NB4 (cell line): ENCODE measurements at regions not wholly inside any gene's neighbourhood (a gene's known extent, or its start where the extent isn't known, plus 50 kb on each side); places are given as distances from the start of the nearest gene placed in this dataset.

Experiments
- DNase-seq: peaks from one replicate; pipeline ENCODE4 v3.0.0; 2010; ENCODE audit warnings: low read depth
- H3K4me3 ChIP-seq: one replicate; pipeline ENCODE4 v1.5.1; 2011; ENCODE audit warnings: mild to moderate bottlenecking, low read depth, low read length, moderate library complexity
- MYC ChIP-seq: IDR thresholded peaks from 2 replicates; pipeline ENCODE4 v1.6.1; 2011; ENCODE audit warnings: low read depth, low read length
- POLR2A ChIP-seq: IDR thresholded peaks from 2 replicates; pipeline ENCODE4 v1.6.1; 2011; ENCODE audit warnings: mild to moderate bottlenecking; ENCODE audit not compliant: insufficient read length; ENCODE audit errors: extremely low read depth
- TF ChIP-seq, protein P1 (sequence below): IDR thresholded peaks from 2 replicates; pipeline ENCODE4 v1.6.1; 2011; ENCODE audit warnings: low read depth, low read length
- TF ChIP-seq, protein P2 (sequence below): IDR thresholded peaks from one replicate; pipeline ENCODE4 v1.5.1; 2012; ENCODE audit warnings: low read depth, low read length

DNA sequence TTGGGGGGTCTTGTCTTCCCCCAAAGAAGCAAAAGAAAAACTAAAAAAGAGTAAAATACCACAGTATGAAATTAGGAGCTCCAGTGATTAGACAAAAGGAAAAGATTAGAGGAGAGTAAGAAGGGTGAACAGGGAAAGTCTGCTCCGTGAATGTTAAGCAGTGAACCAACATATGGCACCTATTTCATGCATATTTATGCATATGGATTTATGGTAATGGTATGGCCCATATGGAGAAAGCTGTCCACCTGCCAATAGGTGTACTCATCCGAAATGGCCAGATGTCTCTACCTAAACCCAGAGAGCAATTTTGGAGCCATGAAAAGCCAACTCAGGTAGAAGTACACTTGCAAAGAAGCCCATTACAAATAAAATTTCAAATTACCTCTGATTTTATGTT lies 404.0 kb upstream of the RAB6C start:
- TF ChIP-seq POLR2A (no peak), MYC (no peak)
- TF ChIP-seq, protein P1, sequence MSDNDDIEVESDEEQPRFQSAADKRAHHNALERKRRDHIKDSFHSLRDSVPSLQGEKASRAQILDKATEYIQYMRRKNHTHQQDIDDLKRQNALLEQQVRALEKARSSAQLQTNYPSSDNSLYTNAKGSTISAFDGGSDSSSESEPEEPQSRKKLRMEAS: no peak
- TF ChIP-seq, protein P2, sequence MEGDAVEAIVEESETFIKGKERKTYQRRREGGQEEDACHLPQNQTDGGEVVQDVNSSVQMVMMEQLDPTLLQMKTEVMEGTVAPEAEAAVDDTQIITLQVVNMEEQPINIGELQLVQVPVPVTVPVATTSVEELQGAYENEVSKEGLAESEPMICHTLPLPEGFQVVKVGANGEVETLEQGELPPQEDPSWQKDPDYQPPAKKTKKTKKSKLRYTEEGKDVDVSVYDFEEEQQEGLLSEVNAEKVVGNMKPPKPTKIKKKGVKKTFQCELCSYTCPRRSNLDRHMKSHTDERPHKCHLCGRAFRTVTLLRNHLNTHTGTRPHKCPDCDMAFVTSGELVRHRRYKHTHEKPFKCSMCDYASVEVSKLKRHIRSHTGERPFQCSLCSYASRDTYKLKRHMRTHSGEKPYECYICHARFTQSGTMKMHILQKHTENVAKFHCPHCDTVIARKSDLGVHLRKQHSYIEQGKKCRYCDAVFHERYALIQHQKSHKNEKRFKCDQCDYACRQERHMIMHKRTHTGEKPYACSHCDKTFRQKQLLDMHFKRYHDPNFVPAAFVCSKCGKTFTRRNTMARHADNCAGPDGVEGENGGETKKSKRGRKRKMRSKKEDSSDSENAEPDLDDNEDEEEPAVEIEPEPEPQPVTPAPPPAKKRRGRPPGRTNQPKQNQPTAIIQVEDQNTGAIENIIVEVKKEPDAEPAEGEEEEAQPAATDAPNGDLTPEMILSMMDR: no peak
- no peak overlapping the region for H3K4me3 ChIP-seq
- DNase-seq: no peak

DNA sequence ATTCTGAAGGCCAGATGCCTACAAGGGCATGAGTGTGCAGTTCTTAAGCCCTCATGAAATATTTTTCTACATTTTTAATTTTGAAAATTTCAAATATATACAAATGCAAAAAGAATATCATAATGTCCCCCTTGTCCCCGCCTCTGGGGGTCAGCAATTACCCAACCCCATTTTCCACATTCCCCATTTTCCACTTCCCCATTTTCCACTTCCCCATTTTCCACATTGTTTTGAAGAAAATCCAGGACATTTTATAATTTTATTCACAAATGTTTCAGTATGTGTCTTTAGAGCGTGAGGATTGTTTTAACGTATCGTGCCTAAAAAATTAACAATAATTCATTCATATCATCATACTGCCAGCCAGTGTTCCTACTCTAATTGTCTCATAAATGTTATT lies 403.6 kb upstream of the RAB6C start:
- no peak for DNase-seq
- H3K4me3 ChIP-seq: no peak overlapping the region
- no peak for TF ChIP-seq POLR2A
- TF ChIP-seq MYC: no peak
- TF ChIP-seq, protein P1: no peak
- TF ChIP-seq, protein P2: no peak

DNA sequence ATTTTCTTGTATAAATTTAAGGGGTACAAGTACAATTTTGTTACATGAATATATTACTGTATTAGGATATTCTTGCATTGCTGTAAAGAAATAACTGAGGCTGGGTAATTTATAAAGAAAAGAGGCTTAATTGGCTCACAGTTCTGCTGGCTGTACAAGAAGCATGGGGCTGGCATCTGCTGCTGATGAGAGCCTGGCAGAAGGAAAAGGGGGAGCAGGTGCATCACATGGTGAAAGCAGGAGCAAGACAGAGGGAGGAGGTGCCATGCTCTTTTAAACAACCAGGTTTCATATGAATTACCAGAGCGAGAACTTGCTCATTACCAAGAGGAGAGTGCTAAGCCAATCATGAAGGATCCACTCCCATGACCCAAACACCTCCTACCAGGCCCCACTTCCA lies 399.5 kb upstream of the RAB6C start:
- no peak for DNase-seq
- TF ChIP-seq, protein P1: no peak
- TF ChIP-seq, protein P2: no peak
- no peak for TF ChIP-seq MYC
- no peak for TF ChIP-seq POLR2A
- H3K4me3 ChIP-seq: no peak overlapping the region

DNA sequence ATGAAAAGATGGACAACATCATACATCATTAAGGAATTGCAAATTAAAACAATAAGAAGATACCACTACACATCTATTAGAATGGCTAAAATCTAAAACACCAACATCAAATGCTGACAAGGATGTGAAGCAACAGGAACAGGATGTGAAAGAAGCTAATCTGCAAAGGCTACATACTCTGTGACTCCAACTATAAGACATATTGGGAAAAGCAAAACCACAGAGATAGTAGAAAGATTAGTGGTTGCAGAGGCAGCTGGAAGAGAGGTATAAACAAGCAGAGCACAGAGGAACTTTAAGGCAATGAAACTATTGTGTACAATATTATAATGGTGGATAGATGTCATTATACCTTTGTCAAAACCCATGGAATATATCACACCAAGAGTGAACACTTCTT lies 393.7 kb upstream of the RAB6C start:
- TF ChIP-seq POLR2A (no peak), MYC (no peak)
- TF ChIP-seq, protein P1: no peak
- TF ChIP-seq, protein P2: no peak
- H3K4me3 ChIP-seq: no peak overlapping the region
- peak; percentile 15 for DNase-seq

DNA sequence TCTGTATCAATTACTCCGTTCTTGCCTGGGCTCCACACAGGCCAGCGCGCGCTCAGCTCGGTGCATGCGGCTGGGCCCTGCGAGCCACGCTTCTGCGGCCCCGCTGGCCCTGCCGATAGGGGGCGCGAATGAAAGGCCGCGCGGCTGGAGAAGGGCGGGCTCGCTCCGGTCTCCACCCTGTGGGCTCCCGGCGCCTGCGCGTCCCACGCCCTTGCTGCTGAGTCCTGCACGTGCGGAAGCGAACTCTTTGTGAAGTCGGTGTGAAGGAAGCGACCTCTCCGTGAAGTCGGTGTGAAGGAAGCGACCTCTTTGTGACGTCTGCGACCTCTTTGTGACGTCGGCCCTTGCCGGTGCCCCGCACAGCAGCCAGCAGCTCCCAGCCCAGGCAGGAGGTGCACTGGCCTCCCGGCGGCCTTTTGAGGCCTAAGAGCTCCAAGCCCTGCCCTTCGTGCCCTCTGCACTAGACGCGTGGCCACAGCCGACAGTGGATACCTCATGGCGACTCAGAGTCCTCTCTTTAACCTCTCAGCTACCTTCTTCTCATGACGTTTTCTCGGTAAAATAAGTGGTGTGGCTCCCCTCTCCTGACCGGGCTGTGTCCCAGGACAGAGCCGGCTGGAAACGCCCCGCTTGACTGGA lies 391.9 kb upstream of the RAB6C start:
- no peak overlapping the region for H3K4me3 ChIP-seq
- TF ChIP-seq MYC: no peak
- TF ChIP-seq, protein P1: no peak
- TF ChIP-seq, protein P2: no peak
- DNase-seq: no peak

DNA sequence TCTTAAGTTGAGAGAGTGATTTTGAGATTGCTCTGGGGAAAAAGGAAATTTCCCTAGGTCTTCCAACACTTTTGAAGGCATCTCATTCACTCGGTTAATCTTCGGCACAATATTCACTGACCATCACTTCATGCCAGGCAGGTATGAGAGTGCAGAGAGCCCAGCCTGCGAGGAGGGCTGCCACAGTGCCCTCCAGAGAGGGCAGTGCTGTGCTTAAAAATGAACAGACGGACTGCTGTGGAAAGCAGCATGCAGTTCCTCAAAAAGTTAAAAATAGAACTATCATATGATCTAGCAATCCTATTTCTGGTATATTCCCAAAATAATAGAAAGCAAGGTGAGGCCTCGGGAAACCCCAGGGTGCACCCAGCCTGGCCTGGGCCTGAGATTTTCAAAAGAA lies 374.9 kb upstream of the RAB6C start:
- no peak for DNase-seq
- TF ChIP-seq POLR2A (no peak), MYC (no peak)
- TF ChIP-seq, protein P1: no peak
- TF ChIP-seq, protein P2: no peak
- no peak overlapping the region for H3K4me3 ChIP-seq
